GM19395 (cell line): ENCODE measurements at regions not wholly inside any gene's neighbourhood (a gene's known extent, or its start where the extent isn't known, plus 50 kb on each side); places are given as distances from the start of the nearest gene placed in this dataset.
"Not testable (repeated sequence)": the region's sequence is repeated elsewhere in the genome, so short reads cannot be mapped to it uniquely, and the experiment has no call there.

Source experiments
- ATAC-seq: cut with Tn5 transposase; IDR thresholded peaks from one replicate; pipeline ENCODE4 v1.9.1; 2021; ENCODE audit warnings: mild to moderate bottlenecking, moderate library complexity; ENCODE audit not compliant: unreplicated experiment

- no peak for ATAC-seq
Measured at GRCh38 chr1:224061436-224061835, 52.5 kb upstream of the FBXO28 start.

- no peak for ATAC-seq
Measured at GRCh38 chr1:224059897-224060427, 53.9 kb upstream of the FBXO28 start.

GRCh38 chr1:224058303-224058702 is 55.6 kb upstream of the FBXO28 start:
- ATAC-seq: no peak

GRCh38 chr1:224057461-224058199 is 56.3 kb upstream of the FBXO28 start:
- no peak for ATAC-seq

- ATAC-seq: no peak
Measured at GRCh38 chr1:224054611-224055010, 59.3 kb upstream of the FBXO28 start.

GRCh38 chr1:224054012-224054411 is 59.9 kb upstream of the FBXO28 start:
- no peak for ATAC-seq

GRCh38 chr1:224053456-224053855 is 60.5 kb upstream of the FBXO28 start:
- ATAC-seq: no peak

GRCh38 chr1:224052772-224053171 is 61.1 kb upstream of the FBXO28 start:
- ATAC-seq: no peak

GRCh38 chr1:224051782-224052181 is 62.1 kb upstream of the FBXO28 start:
- not testable (repeated sequence) for ATAC-seq

GRCh38 chr1:224051086-224051406 is 62.9 kb upstream of the FBXO28 start:
- no peak for ATAC-seq

- no peak for ATAC-seq
Measured at GRCh38 chr1:224047538-224047937, 66.4 kb upstream of the FBXO28 start.

GRCh38 chr1:224045556-224045955 is 68.4 kb upstream of the FBXO28 start:
- no peak for ATAC-seq

GRCh38 chr1:224044420-224044819 is 69.5 kb upstream of the FBXO28 start:
- no peak for ATAC-seq

- no peak for ATAC-seq
Measured at GRCh38 chr1:224042557-224043118, 71.3 kb upstream of the FBXO28 start.

- ATAC-seq: no peak
Measured at GRCh38 chr1:224041032-224041431, 72.9 kb upstream of the FBXO28 start.

GRCh38 chr1:224040423-224040822 is 73.5 kb upstream of the FBXO28 start:
- ATAC-seq: not testable (repeated sequence)

GRCh38 chr1:224040006-224040405 is 73.9 kb upstream of the FBXO28 start:
- not testable (repeated sequence) for ATAC-seq

- not testable (repeated sequence) for ATAC-seq
Measured at GRCh38 chr1:224038832-224039231, 75.1 kb upstream of the FBXO28 start.

- not testable (repeated sequence) for ATAC-seq
Measured at GRCh38 chr1:224037362-224037761, 76.5 kb upstream of the FBXO28 start.

- ATAC-seq: not testable (repeated sequence)
Measured at GRCh38 chr1:224032608-224033276, 81.2 kb upstream of the FBXO28 start.

- ATAC-seq: not testable (repeated sequence)
Measured at GRCh38 chr1:224031986-224032385, 81.9 kb upstream of the FBXO28 start.

- not testable (repeated sequence) for ATAC-seq
Measured at GRCh38 chr1:224030257-224030656, 83.7 kb upstream of the FBXO28 start.
